Muscle layer of duodenum (tissue), 2 donors: ENCODE measurements at regions not wholly inside any gene's neighbourhood (a gene's known extent, or its start where the extent isn't known, plus 50 kb on each side); places are given as distances from the start of the nearest gene placed in this dataset.

Experiments used
- H3K27ac ChIP-seq: one replicate; pipeline ENCODE4 v1.7.0; 2013; ENCODE audit warnings: mild to moderate bottlenecking, low read length
- H3K27me3 ChIP-seq: one replicate; pipeline ENCODE4 v1.7.0; 2013; ENCODE audit warnings: low read depth, mild to moderate bottlenecking, control low read depth, low read length
- H3K36me3 ChIP-seq, 2 donors: one replicate each; pipeline ENCODE4 v1.7.0; 2013; ENCODE audit warnings: low read length in 2 of 2, control low read depth in 1 of 2, mild to moderate bottlenecking in 1 of 2; ENCODE audit not compliant: insufficient read depth in 2 of 2, control insufficient read depth in 1 of 2
- H3K4me1 ChIP-seq, 2 donors: one replicate each; pipeline ENCODE4 v1.7.0; 2013; ENCODE audit warnings: low read length in 2 of 2, mild to moderate bottlenecking in 2 of 2, control low read depth in 1 of 2, moderate library complexity in 1 of 2; ENCODE audit not compliant: insufficient read depth in 2 of 2, control insufficient read depth in 1 of 2
- H3K4me3 ChIP-seq, 2 donors: one replicate each; pipeline ENCODE4 v1.7.0; 2013; ENCODE audit warnings: low read length in 2 of 2, low read depth in 1 of 2, mild to moderate bottlenecking in 1 of 2
- H3K9me3 ChIP-seq, 2 donors: one replicate each; pipeline ENCODE4 v1.7.0; 2013; ENCODE audit warnings: low read length in 2 of 2, control low read depth in 1 of 2, mild to moderate bottlenecking in 1 of 2; ENCODE audit not compliant: control insufficient read depth in 1 of 2
- donor health status: healthy.

DNA sequence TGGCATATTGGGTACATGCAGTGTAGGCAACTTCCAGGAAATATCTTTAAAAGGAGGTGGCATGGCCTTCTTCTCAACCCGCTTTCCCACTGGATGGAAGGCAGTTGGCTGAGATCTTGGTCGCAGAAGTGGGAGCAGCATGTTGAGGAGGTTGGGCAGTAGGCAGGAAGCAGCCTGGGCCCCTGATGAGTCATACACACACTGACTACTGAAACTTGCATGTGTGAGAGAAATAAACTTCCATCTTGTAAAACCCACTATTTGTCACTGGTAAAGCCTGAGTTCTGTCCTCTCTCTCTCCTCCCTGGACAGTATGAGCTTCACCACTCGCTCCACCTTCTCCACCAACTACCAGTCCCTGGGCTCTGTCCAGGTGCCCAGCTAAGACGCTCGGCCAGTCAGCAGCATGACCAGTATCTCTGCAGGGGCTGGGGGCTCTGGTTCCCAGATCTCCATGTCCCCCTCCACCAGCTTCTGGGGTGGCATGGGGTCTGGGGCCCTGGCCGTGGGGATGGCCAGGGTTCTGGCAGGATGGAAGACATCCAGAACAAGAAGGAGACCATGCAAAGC, 233.8 kb upstream of the SPRED2 start:
- no peak overlapping the region for H3K4me3 ChIP-seq
- peaks cover 6 to 10% of the 10 kb centered on the region in 2 donors for H3K4me1 ChIP-seq
- H3K27ac ChIP-seq, result no peak overlapping the region
- no peaks in the 10 kb centered on the region for H3K36me3 ChIP-seq
- H3K27me3 ChIP-seq, result no peaks in the 10 kb centered on the region
- peaks cover 0 to 15% of the 10 kb centered on the region in 2 donors for H3K9me3 ChIP-seq

GRCh38 chr2:65664931-65665330, 232.5 kb upstream of the SPRED2 start:
- peaks cover 6 to 13% of the 10 kb centered on the region in 2 donors for H3K4me1 ChIP-seq
- H3K36me3 ChIP-seq, result no peaks in the 10 kb centered on the region
- H3K27ac ChIP-seq, result no peak overlapping the region
- peaks cover 0 to 15% of the 10 kb centered on the region in 2 donors for H3K9me3 ChIP-seq
- no peaks in the 10 kb centered on the region for H3K27me3 ChIP-seq
- no peak overlapping the region for H3K4me3 ChIP-seq

DNA sequence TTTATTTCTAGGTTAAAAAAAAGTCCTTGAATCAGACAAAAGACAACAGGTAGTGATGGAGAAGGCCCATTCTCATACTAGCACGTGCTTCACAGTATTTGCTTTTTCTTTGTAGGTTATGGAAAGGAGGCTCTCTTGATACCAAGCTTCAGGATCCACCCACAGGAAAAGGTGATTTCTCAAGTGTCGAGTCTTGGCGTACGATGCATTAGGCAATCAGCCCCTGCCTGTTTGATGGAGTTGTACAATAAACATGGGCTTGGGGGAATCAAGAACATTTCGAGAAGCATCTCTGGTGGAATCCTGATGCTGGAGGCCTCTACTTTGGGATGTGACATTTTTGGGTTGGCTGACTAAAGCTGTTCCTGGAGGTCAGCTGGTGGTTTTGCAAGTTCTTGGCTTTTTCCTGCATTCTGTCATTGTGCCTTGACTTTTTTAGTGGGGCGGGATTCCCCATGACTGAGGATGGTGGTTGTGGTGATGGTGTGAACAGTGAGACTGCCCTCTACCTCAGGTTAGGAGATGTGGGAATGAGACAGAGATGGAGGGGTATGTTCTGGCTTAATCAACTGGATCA, 231.5 kb upstream of the SPRED2 start:
- no peaks in the 10 kb centered on the region for H3K36me3 ChIP-seq
- H3K4me3 ChIP-seq, result no peak overlapping the region
- no peaks in the 10 kb centered on the region for H3K27me3 ChIP-seq
- no peak overlapping the region for H3K27ac ChIP-seq
- H3K9me3 ChIP-seq, result peaks cover 0 to 11% of the 10 kb centered on the region in 2 donors
- H3K4me1 ChIP-seq, result peaks cover 6 to 13% of the 10 kb centered on the region in 2 donors

GRCh38 chr2:65662654-65663432, 230.4 kb upstream of the SPRED2 start:
- H3K36me3 ChIP-seq, result no peaks in the 10 kb centered on the region
- peak overlapping the region; percentile 14 to 34 for H3K4me3 ChIP-seq
- peaks cover 0 to under 1% of the 10 kb centered on the region in 2 donors for H3K9me3 ChIP-seq
- peaks cover 6 to 13% of the 10 kb centered on the region in 2 donors for H3K4me1 ChIP-seq
- no peaks in the 10 kb centered on the region for H3K27me3 ChIP-seq
- peak overlapping the region; percentile 4 for H3K27ac ChIP-seq

DNA sequence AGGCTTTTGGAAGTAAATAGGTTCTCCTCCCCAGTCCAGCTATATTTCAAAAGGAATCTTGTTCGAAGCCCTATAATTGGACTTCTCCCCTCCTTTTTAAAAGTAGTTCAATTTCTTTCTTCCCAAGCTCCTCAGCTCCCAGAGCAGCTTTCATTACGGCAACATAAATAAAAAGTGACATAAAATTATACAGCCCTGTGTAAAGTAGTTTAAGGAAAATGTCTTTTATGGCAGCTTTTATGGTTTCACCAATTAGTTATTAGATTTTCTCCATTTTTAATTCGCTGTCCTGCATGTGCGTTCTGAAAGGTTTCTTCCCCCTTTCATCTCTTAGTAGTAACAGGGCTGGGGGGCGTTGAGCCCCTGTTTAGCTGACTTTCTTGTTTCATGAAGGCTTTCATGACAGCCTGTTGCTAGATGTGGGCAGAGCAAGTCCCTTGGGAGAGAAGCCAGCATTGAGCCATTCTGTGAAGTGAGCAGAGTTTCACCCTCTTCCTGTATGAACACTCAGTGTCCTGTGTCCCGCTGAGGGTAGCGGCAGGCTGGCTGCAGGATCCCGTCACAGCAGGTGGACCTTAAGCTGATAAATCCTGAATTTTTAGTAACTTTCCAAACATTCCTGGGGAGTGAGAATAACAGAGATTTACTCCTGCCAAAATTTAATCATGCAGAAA, 229.7 kb upstream of the SPRED2 start:
- Histone ChIP-seq H3K9me3 (no peaks in the 10 kb centered on the region), H3K27ac (peak overlapping the region; percentile 4), H3K4me1 (peaks cover 6 to 13% of the 10 kb centered on the region in 2 donors), H3K27me3 (no peaks in the 10 kb centered on the region), H3K36me3 (no peaks in the 10 kb centered on the region), H3K4me3 (peak overlapping the region; percentile 14 to 34)

- no peaks in the 10 kb centered on the region for H3K27me3 ChIP-seq
- H3K4me1 ChIP-seq, result peaks cover 6 to 13% of the 10 kb centered on the region in 2 donors
Measured at GRCh38 chr2:65660340-65660739, 227.9 kb upstream of the SPRED2 start.

GRCh38 chr2:65658881-65659280, 226.5 kb upstream of the SPRED2 start:
- no peaks in the 10 kb centered on the region for H3K36me3 ChIP-seq
- no peak overlapping the region for H3K4me3 ChIP-seq
- peaks cover 6 to 13% of the 10 kb centered on the region in 2 donors for H3K4me1 ChIP-seq
- H3K27me3 ChIP-seq, result no peaks in the 10 kb centered on the region
- no peaks in the 10 kb centered on the region for H3K9me3 ChIP-seq
- H3K27ac ChIP-seq, result no peak overlapping the region

More at GRCh38 chr2:65660340-65660739, 227.9 kb upstream of the SPRED2 start:
- no peaks in the 10 kb centered on the region for H3K36me3 ChIP-seq
- no peaks in the 10 kb centered on the region for H3K9me3 ChIP-seq
- H3K27ac ChIP-seq, result no peak overlapping the region
- H3K4me3 ChIP-seq, result no peak overlapping the region

- Histone ChIP-seq H3K27me3 (no peaks in the 10 kb centered on the region), H3K4me3 (no peak overlapping the region), H3K27ac (no peak overlapping the region), H3K36me3 (no peaks in the 10 kb centered on the region), H3K9me3 (no peaks in the 10 kb centered on the region), H3K4me1 (peaks cover 6 to 7% of the 10 kb centered on the region in 2 donors)
Measured at GRCh38 chr2:65658266-65658665, 225.9 kb upstream of the SPRED2 start.

GRCh38 chr2:65656160-65656718, 223.8 kb upstream of the SPRED2 start:
- Histone ChIP-seq H3K36me3 (no peaks in the 10 kb centered on the region), H3K9me3 (no peaks in the 10 kb centered on the region), H3K4me3 (no peak overlapping the region)

DNA sequence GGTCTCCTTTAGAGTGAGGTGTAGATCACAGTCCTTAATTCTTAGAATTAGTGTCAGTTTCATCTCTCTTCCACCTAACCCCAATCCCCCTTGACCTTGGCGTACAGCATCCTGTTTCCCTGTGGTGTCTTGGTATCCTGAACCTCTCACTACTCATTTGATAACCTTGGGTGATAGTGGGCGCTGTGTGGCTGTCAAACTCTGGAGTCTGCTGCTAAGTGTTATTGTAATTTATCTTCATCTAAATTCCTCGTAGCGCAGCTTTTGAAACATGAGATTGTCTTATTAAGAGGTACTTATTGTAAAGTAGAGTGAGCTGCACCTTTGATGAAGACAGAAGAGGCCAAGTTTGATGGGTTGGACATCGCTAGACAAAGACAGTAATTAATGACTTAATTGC, 222.6 kb upstream of the SPRED2 start:
- Histone ChIP-seq H3K27ac (no peak overlapping the region), H3K4me3 (no peak overlapping the region), H3K4me1 (no peaks in the 10 kb centered on the region), H3K9me3 (no peaks in the 10 kb centered on the region), H3K36me3 (no peaks in the 10 kb centered on the region), H3K27me3 (no peaks in the 10 kb centered on the region)

More at GRCh38 chr2:65656160-65656718, 223.8 kb upstream of the SPRED2 start:
- H3K27ac ChIP-seq, result no peak overlapping the region
- H3K27me3 ChIP-seq, result no peaks in the 10 kb centered on the region
- H3K4me1 ChIP-seq, result peaks cover 0 to 3% of the 10 kb centered on the region in 2 donors

DNA sequence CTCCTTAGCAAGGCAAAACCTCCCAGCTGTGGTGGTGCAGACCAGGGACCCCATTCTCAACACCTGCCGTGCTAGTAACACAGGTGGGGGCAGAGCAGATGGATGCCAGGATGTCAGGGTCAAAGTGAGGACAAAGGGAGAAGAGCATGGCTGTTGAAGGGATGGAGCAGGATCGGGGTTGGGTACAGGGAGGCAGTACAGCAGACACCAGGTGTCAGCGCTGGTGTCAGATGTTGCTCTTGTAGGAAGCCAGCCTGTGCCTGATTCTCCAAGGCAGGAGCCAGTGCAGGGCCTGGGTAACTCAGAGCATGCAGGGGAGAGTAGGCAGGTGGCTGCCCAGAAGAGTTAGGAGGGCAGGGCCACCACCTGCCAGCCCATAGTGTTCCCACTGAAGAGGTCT, 222.1 kb upstream of the SPRED2 start:
- H3K4me1 ChIP-seq, result no peaks in the 10 kb centered on the region
- H3K27me3 ChIP-seq, result no peaks in the 10 kb centered on the region

More for the DNA sequence above, 222.1 kb upstream of the SPRED2 start:
- Histone ChIP-seq H3K9me3 (no peaks in the 10 kb centered on the region), H3K36me3 (no peaks in the 10 kb centered on the region), H3K27ac (no peak overlapping the region), H3K4me3 (no peak overlapping the region)
